Right lobe of liver (tissue), 4 donors: ENCODE measurements at regions not wholly inside any gene's neighbourhood (a gene's known extent, or its start where the extent isn't known, plus 50 kb on each side); places are given as distances from the start of the nearest gene placed in this dataset.
"Not testable (repeated sequence)": the region's sequence is repeated elsewhere in the genome, so short reads cannot be mapped to it uniquely, and the experiment has no call there.

Experiments used
- CTCF ChIP-seq, 4 donors: fragments of 200-600 bp in 3 of 4; fragments of 450-650 bp in 1 of 4; IDR thresholded peaks; one replicate each; pipeline versions ENCODE4 v1.5.1 to v1.8.0; 2016 to 2022; ENCODE audit warnings: antibody characterized with exemption in 4 of 4, mild to moderate bottlenecking in 2 of 4
- POLR2A ChIP-seq: fragments of 450-650 bp; IDR thresholded peaks from one replicate; pipeline ENCODE4 v1.6.1; 2017; ENCODE audit warnings: antibody characterized with exemption, mild to moderate bottlenecking
- donor health status: DM: no; HTN: no; CAD: no.
- donor health status: DM: no; HTN: no; CAD: no.
- donor health status: DM: no; HTN: yes; CAD: no.

GRCh38 chr4:164262508-164262907 lies 491.4 kb upstream of the SMIM31 start:
- TF ChIP-seq CTCF (IDR thresholded peaks at IDR 0.05); POLR2A: not testable (repeated sequence)
